NCI-H1694 (cell line): ENCODE measurements at regions not wholly inside any gene's neighbourhood (a gene's known extent, or its start where the extent isn't known, plus 50 kb on each side); places are given as distances from the start of the nearest gene placed in this dataset.
"Not testable (repeated sequence)": the region's sequence is repeated elsewhere in the genome, so short reads cannot be mapped to it uniquely, and the experiment has no call there.

Experiments used
- DNase-seq: peaks from one replicate; lab custom pipeline; 2025; lab: John Stamatoyannopoulos, UW

GRCh38 chr5:174522480-174523260, 201.7 kb upstream of the MSX2 start:
- no peak for DNase-seq

- DNase-seq: no peak
Measured at GRCh38 chr5:174523311-174524071, 200.9 kb upstream of the MSX2 start.

- DNase-seq: no peak
Measured at GRCh38 chr5:174524351-174524750, 200.0 kb upstream of the MSX2 start.

- DNase-seq: no peak
Measured at GRCh38 chr5:174526177-174526576, 198.2 kb upstream of the MSX2 start.

- no peak for DNase-seq
Measured at GRCh38 chr5:174527916-174528540, 196.4 kb upstream of the MSX2 start.

- no peak for DNase-seq
Measured at GRCh38 chr5:174528821-174529544, 195.4 kb upstream of the MSX2 start.

- DNase-seq: no peak
Measured at GRCh38 chr5:174529925-174530681, 194.3 kb upstream of the MSX2 start.

GRCh38 chr5:174531782-174532191, 192.6 kb upstream of the MSX2 start:
- no peak for DNase-seq

GRCh38 chr5:174532455-174533453, 191.6 kb upstream of the MSX2 start:
- DNase-seq: no peak

GRCh38 chr5:174533751-174534241, 190.6 kb upstream of the MSX2 start:
- no peak for DNase-seq

GRCh38 chr5:174535669-174536068, 188.7 kb upstream of the MSX2 start:
- no peak for DNase-seq

GRCh38 chr5:174539823-174540222, 184.6 kb upstream of the MSX2 start:
- DNase-seq: not testable (repeated sequence)

- no peak for DNase-seq
Measured at GRCh38 chr5:174542037-174542436, 182.3 kb upstream of the MSX2 start.

GRCh38 chr5:174542471-174542870, 181.9 kb upstream of the MSX2 start:
- no peak for DNase-seq

GRCh38 chr5:174545926-174546325, 178.5 kb upstream of the MSX2 start:
- DNase-seq: no peak

- DNase-seq: no peak
Measured at GRCh38 chr5:174547814-174548213, 176.6 kb upstream of the MSX2 start.

GRCh38 chr5:174549254-174549653, 175.1 kb upstream of the MSX2 start:
- no peak for DNase-seq

GRCh38 chr5:174550026-174550425, 174.4 kb upstream of the MSX2 start:
- DNase-seq: no peak

GRCh38 chr5:174552428-174552827, 172.0 kb upstream of the MSX2 start:
- DNase-seq: no peak

- no peak for DNase-seq
Measured at GRCh38 chr5:174553556-174553955, 170.8 kb upstream of the MSX2 start.
